ENCODE measurements at regions not wholly inside any gene's neighbourhood (a gene's known extent, or its start where the extent isn't known, plus 50 kb on each side); places are given as distances from the start of the nearest gene placed in this dataset.

DNA sequence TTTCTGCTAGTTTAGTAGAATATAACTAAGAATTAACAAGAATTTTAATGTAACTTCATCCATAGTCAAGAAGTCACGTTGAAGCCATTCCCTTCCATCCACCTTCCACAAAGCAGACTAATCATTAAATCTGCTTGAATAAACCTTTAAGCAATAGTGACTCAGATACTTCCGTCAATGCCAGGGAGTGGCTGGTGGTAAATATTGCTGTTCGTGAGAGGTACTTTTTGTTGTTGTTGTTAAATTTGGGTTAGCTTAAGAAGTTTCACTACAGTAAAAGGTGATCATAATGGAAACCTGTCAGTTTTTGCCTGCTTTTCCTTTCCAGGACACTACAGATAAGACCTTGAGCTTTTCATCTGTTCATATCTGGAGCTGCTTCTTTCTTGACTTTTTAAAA is 316.3 kb downstream of the TMA16 start:
- in situ Hi-C loops (cut with HindIII; ENCODE audit: low pct_ligation_motif_present, low sequenced_read_pairs) = no loop called here
- no peak for DNase-seq
- no peaks in the 10 kb centered on the region for H3K36me3 ChIP-seq (replicated peaks)

DNA sequence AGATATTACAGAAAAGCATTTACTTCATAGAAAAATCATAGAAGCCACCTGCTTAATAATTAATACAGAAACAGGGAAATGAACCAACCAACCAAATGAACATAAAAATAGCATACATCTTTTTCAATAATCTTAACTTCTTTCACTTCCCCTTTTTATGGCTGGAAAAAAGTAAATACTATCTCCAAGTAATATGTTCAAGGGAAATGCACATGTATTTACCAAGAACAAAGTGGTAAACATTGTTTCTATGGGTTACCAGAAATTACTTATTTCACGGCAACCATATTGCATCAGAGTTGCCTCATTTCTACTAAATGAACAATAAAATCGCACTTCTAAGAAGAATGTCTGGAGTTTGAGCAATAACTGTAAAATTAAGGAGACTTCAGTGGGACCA is 321.3 kb downstream of the TMA16 start:
- no peak overlapping the region for H3K4me3 ChIP-seq (ENCODE audit: low read depth, low read length)
- no peaks in the 10 kb centered on the region for H3K27me3 ChIP-seq (replicated peaks)
- no peak overlapping the region for H3K27ac ChIP-seq
- in situ Hi-C loops (cut with HindIII; ENCODE audit: low pct_ligation_motif_present, low sequenced_read_pairs) = no loop called here
- H3K36me3 ChIP-seq (replicated peaks) = no peaks in the 10 kb centered on the region
- no peak for DNase-seq
- TF ChIP-seq, protein P1, sequence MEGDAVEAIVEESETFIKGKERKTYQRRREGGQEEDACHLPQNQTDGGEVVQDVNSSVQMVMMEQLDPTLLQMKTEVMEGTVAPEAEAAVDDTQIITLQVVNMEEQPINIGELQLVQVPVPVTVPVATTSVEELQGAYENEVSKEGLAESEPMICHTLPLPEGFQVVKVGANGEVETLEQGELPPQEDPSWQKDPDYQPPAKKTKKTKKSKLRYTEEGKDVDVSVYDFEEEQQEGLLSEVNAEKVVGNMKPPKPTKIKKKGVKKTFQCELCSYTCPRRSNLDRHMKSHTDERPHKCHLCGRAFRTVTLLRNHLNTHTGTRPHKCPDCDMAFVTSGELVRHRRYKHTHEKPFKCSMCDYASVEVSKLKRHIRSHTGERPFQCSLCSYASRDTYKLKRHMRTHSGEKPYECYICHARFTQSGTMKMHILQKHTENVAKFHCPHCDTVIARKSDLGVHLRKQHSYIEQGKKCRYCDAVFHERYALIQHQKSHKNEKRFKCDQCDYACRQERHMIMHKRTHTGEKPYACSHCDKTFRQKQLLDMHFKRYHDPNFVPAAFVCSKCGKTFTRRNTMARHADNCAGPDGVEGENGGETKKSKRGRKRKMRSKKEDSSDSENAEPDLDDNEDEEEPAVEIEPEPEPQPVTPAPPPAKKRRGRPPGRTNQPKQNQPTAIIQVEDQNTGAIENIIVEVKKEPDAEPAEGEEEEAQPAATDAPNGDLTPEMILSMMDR (IDR thresholded peaks at IDR 0.05; ENCODE audit: low read depth, low read length, missing control alignments) = no peak

More for the DNA sequence above, 316.3 kb downstream of the TMA16 start:
- Histone ChIP-seq H3K27ac (no peak overlapping the region), H3K4me3 (ENCODE audit: low read depth, low read length) (no peak overlapping the region), H3K27me3 (replicated peaks) (no peaks in the 10 kb centered on the region)
- TF ChIP-seq, protein P1 (IDR thresholded peaks at IDR 0.05; ENCODE audit: low read depth, low read length, missing control alignments) = no peak

DNA sequence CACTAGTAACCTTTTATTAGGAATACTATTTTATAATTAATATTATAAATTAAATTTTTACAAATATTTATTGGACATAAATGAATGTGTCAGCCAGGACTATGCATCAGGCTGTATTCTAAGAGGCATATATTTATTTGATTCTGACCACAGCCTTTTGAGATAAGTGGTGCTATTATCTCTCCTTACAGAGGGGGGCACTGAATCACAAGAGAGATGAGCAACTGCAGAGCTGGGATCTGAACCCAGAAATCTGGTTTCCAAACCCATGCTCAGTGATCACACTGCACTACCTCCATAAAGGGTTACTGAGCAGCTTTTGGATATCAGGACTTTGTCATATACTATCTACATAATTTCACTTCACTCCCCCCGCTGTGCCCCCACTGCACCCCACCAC is 322.0 kb downstream of the TMA16 start:
- H3K27me3 ChIP-seq (replicated peaks) = no peaks in the 10 kb centered on the region
- TF ChIP-seq, protein P1 (IDR thresholded peaks at IDR 0.05; ENCODE audit: low read depth, low read length, missing control alignments) = no peak
- no peak for DNase-seq
- in situ Hi-C loops (cut with HindIII; ENCODE audit: low pct_ligation_motif_present, low sequenced_read_pairs) = no loop called here
- H3K4me3 ChIP-seq (ENCODE audit: low read depth, low read length) = no peak overlapping the region
- no peak overlapping the region for H3K27ac ChIP-seq
- H3K36me3 ChIP-seq (replicated peaks) = no peaks in the 10 kb centered on the region

DNA sequence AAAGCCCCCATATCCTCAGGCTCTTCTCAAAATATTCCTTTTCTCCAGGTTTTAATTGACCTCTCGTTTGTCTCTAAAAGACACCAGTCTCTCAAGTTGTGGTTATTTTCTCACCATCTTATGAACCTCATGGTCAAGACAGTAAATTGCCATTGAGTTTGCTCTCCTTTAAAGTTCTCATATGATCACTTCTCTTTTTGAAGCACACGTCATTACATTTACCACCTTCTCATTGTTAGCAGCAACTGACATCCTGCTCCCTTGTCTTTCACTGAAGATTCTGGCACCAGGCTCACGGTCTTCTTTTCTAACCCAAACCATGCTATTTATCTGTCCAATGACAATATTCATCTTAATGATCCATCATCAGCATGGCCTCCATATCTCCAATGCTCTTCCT is 324.2 kb downstream of the TMA16 start:
- H3K36me3 ChIP-seq (replicated peaks) = no peaks in the 10 kb centered on the region
- H3K27ac ChIP-seq = no peak overlapping the region
- in situ Hi-C loops (cut with HindIII; ENCODE audit: low pct_ligation_motif_present, low sequenced_read_pairs) = no loop called here
- H3K4me3 ChIP-seq (ENCODE audit: low read depth, low read length) = no peak overlapping the region
- H3K27me3 ChIP-seq (replicated peaks) = no peaks in the 10 kb centered on the region
- no peak for DNase-seq
- TF ChIP-seq, protein P1 (IDR thresholded peaks at IDR 0.05; ENCODE audit: low read depth, low read length, missing control alignments) = no peak

DNA sequence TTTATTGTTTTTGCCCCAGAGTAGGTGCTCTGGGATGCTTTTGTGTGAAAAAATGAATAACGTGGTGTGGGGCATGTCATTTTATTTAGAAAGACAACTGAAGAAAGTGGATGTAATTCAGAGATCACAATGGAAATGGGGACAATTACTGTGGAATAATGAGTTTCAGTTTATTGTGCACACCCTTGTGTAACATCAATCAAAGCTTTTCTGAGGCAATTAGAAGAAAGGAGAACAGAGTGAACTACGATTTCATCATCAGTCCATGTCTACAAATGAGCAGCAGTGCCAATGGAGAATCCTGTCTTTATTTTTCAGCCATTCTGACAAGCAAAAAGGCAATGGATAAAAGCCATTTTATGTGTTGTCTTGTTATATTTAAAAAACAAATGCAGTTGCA is 339.2 kb downstream of the TMA16 start:
- TF ChIP-seq, protein P1 (IDR thresholded peaks at IDR 0.05; ENCODE audit: low read depth, low read length, missing control alignments) = no peak
- Histone ChIP-seq H3K36me3 (replicated peaks) (no peaks in the 10 kb centered on the region), H3K4me3 (ENCODE audit: low read depth, low read length) (no peak overlapping the region), H3K27me3 (replicated peaks) (no peaks in the 10 kb centered on the region), H3K27ac (no peak overlapping the region)
- DNase-seq = no peak
- in situ Hi-C loops (cut with HindIII; ENCODE audit: low pct_ligation_motif_present, low sequenced_read_pairs) = no loop called here

DNA sequence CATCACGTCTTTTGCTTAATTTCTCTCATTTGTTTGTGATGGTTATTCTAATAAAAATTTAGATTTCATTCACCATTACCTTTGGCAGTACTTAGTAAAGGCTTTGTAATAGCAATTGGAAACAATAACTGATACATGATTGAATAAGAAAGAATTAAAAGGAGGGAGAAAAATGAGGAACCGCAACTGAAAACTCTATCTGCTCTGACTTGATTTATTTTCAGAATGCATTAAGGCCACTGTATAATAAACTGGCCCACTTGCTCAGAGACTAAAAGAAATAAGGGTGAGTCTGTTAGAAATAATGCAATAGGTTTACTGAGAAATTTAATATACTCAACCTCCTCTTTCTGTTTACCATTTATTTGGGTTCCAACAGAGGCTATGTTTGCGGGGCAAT is 351.5 kb downstream of the TMA16 start:
- H3K36me3 ChIP-seq (replicated peaks) = no peaks in the 10 kb centered on the region
- no peak for DNase-seq
- no peak overlapping the region for H3K4me3 ChIP-seq (ENCODE audit: low read depth, low read length)
- TF ChIP-seq, protein P1 (IDR thresholded peaks at IDR 0.05; ENCODE audit: low read depth, low read length, missing control alignments) = no peak
- no peak overlapping the region for H3K27ac ChIP-seq
- in situ Hi-C loops (cut with HindIII; ENCODE audit: low pct_ligation_motif_present, low sequenced_read_pairs) = no loop called here
- no peaks in the 10 kb centered on the region for H3K27me3 ChIP-seq (replicated peaks)
